ENCODE measurements at regions not wholly inside any gene's neighbourhood (a gene's known extent, or its start where the extent isn't known, plus 50 kb on each side); places are given as distances from the start of the nearest gene placed in this dataset.

GRCh38 chr13:70529652-70530051, 421.4 kb upstream of the KLHL1 start:
- CTCF ChIA-PET, result no interaction called here
- H3K4me3 ChIP-seq (replicated peaks in 1 of 3; ENCODE audit: insufficient read depth in 1 of 3, low read depth in 1 of 3, low read length in 3 of 3), result no peak overlapping the region
- no peaks in the 10 kb centered on the region for H3K9me3 ChIP-seq (replicated peaks; ENCODE audit: control insufficient read depth, insufficient read depth, low read length)
- DNase-seq (ENCODE audit: low read depth, low spot score) (no peak), FAIRE-seq (no peak)
- no TSS peak for BruUV-seq (replicated peaks)
- H3K27ac ChIP-seq (ENCODE audit: insufficient read depth, low read depth, low read length), result no peak overlapping the region
- no peaks in the 10 kb centered on the region for H3K4me1 ChIP-seq (ENCODE audit: control insufficient read depth, extremely low read depth, insufficient read depth, low read length)
- H3K27me3 ChIP-seq (ENCODE audit: control insufficient read depth in 2 of 2, insufficient read depth in 2 of 2, low read length in 2 of 2), result no peaks in the 10 kb centered on the region
- H3K9me1 ChIP-seq (replicated peaks; ENCODE audit: control insufficient read depth, extremely low read depth, insufficient read depth, low read length), result no peaks in the 10 kb centered on the region
- no peaks in the 10 kb centered on the region for H4K20me1 ChIP-seq (replicated peaks; ENCODE audit: control insufficient read depth, extremely low read depth, insufficient read depth, low read length)
- dilution Hi-C loops (cut with MboI; ENCODE audit: extremely low pct_ligation_motif_present, low sequenced_read_pairs), result no loop called here
- intact Hi-C loops (cut with micrococcal nuclease), result no loop called here
- H2AFZ ChIP-seq (ENCODE audit: low read depth, low read length), result no peak overlapping the region
- H3K79me2 ChIP-seq (ENCODE audit: control insufficient read depth, insufficient read depth, low read length), result no peaks in the 10 kb centered on the region
- H3K9ac ChIP-seq (replicated peaks; ENCODE audit: extremely low read depth, insufficient read depth, low read length), result no peak overlapping the region
- H3K36me3 ChIP-seq (ENCODE audit: control insufficient read depth in 2 of 2, extremely low read depth in 1 of 2, insufficient read depth in 2 of 2, low read length in 2 of 2), result no peaks in the 10 kb centered on the region
- no peak for TF ChIP-seq POLR2AphosphoS5 (IDR thresholded peaks at IDR 0.05; ENCODE audit: insufficient read depth, low read depth, low read length)
- no peak overlapping the region for H3K4me2 ChIP-seq (ENCODE audit: insufficient read depth, low read length)
- POLR2A ChIA-PET, result no interaction called here

- Histone ChIP-seq H3K36me3 (ENCODE audit: control insufficient read depth in 2 of 2, extremely low read depth in 1 of 2, insufficient read depth in 2 of 2, low read length in 2 of 2) (no peaks in the 10 kb centered on the region), H2AFZ (ENCODE audit: low read depth, low read length) (no peak overlapping the region), H4K20me1 (replicated peaks; ENCODE audit: control insufficient read depth, extremely low read depth, insufficient read depth, low read length) (no peaks in the 10 kb centered on the region), H3K4me1 (ENCODE audit: control insufficient read depth, extremely low read depth, insufficient read depth, low read length) (no peaks in the 10 kb centered on the region), H3K4me2 (ENCODE audit: insufficient read depth, low read length) (no peak overlapping the region), H3K9me1 (replicated peaks; ENCODE audit: control insufficient read depth, extremely low read depth, insufficient read depth, low read length) (no peaks in the 10 kb centered on the region), H3K27ac (ENCODE audit: insufficient read depth, low read depth, low read length) (no peak overlapping the region), H3K27me3 (ENCODE audit: control insufficient read depth in 2 of 2, insufficient read depth in 2 of 2, low read length in 2 of 2) (no peaks in the 10 kb centered on the region), H3K9me3 (replicated peaks; ENCODE audit: control insufficient read depth, insufficient read depth, low read length) (no peaks in the 10 kb centered on the region), H3K79me2 (ENCODE audit: control insufficient read depth, insufficient read depth, low read length) (no peaks in the 10 kb centered on the region), H3K9ac (replicated peaks; ENCODE audit: extremely low read depth, insufficient read depth, low read length) (no peak overlapping the region), H3K4me3 (replicated peaks in 1 of 3; ENCODE audit: insufficient read depth in 1 of 3, low read depth in 1 of 3, low read length in 3 of 3) (no peak overlapping the region)
- dilution Hi-C loops (cut with MboI; ENCODE audit: extremely low pct_ligation_motif_present, low sequenced_read_pairs), result no loop called here
- no peak for DNase-seq (ENCODE audit: low read depth, low spot score)
- FAIRE-seq, result no peak
- POLR2A ChIA-PET, result no interaction called here
- CTCF ChIA-PET, result no interaction called here
- intact Hi-C loops (cut with micrococcal nuclease), result no loop called here
- BruUV-seq (replicated peaks), result no TSS peak
- TF ChIP-seq MYC (IDR thresholded peaks at IDR 0.05; ENCODE audit: low read depth, low read length), result no peak
- no peak for TF ChIP-seq GATA2 (IDR thresholded peaks at IDR 0.05; ENCODE audit: insufficient read depth, insufficient read length, low read depth, low read length)
- TF ChIP-seq EZH2 (IDR thresholded peaks at IDR 0.05; ENCODE audit: borderline replicate concordance, low read depth, low read length, severe bottlenecking), result no peak
- TF ChIP-seq MAX (IDR thresholded peaks at IDR 0.05; ENCODE audit: insufficient read depth, insufficient read length), result no peak
- TF ChIP-seq FOS (IDR thresholded peaks at IDR 0.05; ENCODE audit: borderline replicate concordance, insufficient read depth, low read length), result no peak
- TF ChIP-seq JUN (IDR thresholded peaks at IDR 0.05; ENCODE audit: borderline replicate concordance, insufficient read depth, insufficient read length, low read depth), result no peak
- TF ChIP-seq POLR2A (IDR thresholded peaks at IDR 0.05; ENCODE audit: low read depth, low read length), result no peak
- TF ChIP-seq, protein P1, sequence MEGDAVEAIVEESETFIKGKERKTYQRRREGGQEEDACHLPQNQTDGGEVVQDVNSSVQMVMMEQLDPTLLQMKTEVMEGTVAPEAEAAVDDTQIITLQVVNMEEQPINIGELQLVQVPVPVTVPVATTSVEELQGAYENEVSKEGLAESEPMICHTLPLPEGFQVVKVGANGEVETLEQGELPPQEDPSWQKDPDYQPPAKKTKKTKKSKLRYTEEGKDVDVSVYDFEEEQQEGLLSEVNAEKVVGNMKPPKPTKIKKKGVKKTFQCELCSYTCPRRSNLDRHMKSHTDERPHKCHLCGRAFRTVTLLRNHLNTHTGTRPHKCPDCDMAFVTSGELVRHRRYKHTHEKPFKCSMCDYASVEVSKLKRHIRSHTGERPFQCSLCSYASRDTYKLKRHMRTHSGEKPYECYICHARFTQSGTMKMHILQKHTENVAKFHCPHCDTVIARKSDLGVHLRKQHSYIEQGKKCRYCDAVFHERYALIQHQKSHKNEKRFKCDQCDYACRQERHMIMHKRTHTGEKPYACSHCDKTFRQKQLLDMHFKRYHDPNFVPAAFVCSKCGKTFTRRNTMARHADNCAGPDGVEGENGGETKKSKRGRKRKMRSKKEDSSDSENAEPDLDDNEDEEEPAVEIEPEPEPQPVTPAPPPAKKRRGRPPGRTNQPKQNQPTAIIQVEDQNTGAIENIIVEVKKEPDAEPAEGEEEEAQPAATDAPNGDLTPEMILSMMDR (IDR thresholded peaks at IDR 0.05; ENCODE audit: extremely low read depth in 1 of 2, insufficient read depth in 1 of 2, low read depth in 1 of 2, low read length in 2 of 2), result no peak
These were observed 419.3 kb upstream of the KLHL1 start for GRCh38 chr13:70527599-70527998.
